H1 (cell line): ENCODE measurements at regions not wholly inside any gene's neighbourhood (a gene's known extent, or its start where the extent isn't known, plus 50 kb on each side); places are given as distances from the start of the nearest gene placed in this dataset.

ENCODE experiments used
- SIN3A ChIP-seq, 2 experiments: IDR thresholded peaks in 1 of 2; conservative IDR thresholded peaks in 1 of 2; 2 replicates each; pipeline ENCODE4 v1.6.1; 2011 to 2012; ENCODE audit warnings: low read length in 2 of 2, improper control_type of control experiment in 1 of 2, low read depth in 1 of 2, mild to moderate bottlenecking in 1 of 2

GRCh38 chr4:100778431-100778830, 260.6 kb upstream of the EMCN start (continued):
- TF ChIP-seq SIN3A (conservative IDR thresholded peaks at IDR 0.05 in 1 of 2, IDR thresholded peaks at IDR 0.05 in 1 of 2; ENCODE audit: low read depth in 1 of 2, low read length in 2 of 2) = no peak
- TF ChIP-seq, all 59 proteins: peak for 0
